ENCODE measurements at regions not wholly inside any gene's neighbourhood (a gene's known extent, or its start where the extent isn't known, plus 50 kb on each side); places are given as distances from the start of the nearest gene placed in this dataset.

DNA sequence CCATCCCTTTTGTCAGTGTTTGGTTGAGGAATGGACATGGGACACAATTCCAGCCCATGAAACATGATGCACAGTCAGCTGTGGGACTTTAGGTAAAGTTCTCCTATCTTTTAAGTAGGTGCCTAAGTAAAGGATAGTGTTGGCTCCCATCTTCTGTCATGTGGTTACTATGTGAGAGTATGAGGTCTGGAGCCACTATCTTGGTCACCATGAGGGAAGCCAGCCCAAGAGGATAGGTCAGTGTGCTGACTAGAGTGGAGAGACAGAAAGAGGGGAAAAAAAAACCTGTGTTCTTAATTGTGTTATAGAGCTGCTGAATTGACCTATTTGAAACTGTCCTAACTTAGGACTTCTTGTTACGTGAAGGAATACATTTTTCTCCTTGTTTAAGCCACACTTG is 89.7 kb upstream of the NAMPT start:
- TF ChIP-seq OVOL3 (tag by site-specific recombination; IDR thresholded peaks at IDR 0.05), result no peak
- TF ChIP-seq ZNF558 (tag by site-specific recombination; IDR thresholded peaks at IDR 0.05), result no peak
- no peak for TF ChIP-seq CTCF (tag by site-specific recombination; IDR thresholded peaks at IDR 0.05)
- TF ChIP-seq ZNF791 (tag by site-specific recombination; IDR thresholded peaks at IDR 0.05), result no peak
- TF ChIP-seq, protein P1, sequence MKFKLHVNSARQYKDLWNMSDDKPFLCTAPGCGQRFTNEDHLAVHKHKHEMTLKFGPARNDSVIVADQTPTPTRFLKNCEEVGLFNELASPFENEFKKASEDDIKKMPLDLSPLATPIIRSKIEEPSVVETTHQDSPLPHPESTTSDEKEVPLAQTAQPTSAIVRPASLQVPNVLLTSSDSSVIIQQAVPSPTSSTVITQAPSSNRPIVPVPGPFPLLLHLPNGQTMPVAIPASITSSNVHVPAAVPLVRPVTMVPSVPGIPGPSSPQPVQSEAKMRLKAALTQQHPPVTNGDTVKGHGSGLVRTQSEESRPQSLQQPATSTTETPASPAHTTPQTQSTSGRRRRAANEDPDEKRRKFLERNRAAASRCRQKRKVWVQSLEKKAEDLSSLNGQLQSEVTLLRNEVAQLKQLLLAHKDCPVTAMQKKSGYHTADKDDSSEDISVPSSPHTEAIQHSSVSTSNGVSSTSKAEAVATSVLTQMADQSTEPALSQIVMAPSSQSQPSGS (tag by site-specific recombination; IDR thresholded peaks at IDR 0.05; ENCODE audit: low read depth), result no peak
